GM19452 (cell line): ENCODE measurements at regions not wholly inside any gene's neighbourhood (a gene's known extent, or its start where the extent isn't known, plus 50 kb on each side); places are given as distances from the start of the nearest gene placed in this dataset.
"Not testable (repeated sequence)": the region's sequence is repeated elsewhere in the genome, so short reads cannot be mapped to it uniquely, and the experiment has no call there.

Source experiments
- ATAC-seq: cut with Tn5 transposase; IDR thresholded peaks from one replicate; pipeline ENCODE4 v1.9.1; 2021; ENCODE audit not compliant: unreplicated experiment

DNA sequence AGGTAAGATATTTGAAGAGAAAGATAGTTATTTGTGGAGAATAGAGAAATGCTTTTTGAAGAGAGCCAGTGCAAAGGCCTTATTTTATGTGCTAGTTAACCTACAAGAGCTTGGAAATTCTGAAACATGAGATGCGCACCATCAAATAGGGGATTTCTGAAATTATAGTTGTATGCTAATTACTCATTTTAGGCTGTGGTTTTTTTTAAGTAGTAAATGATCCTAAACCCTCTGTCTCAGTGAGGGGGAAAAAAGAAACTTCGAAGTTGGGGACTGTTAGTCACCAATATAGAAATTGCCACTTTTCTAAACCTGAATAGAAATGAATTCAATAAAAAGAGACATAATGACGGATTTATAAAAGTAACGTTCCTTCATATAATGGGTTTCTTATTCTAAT, 119.3 kb upstream of the MDFIC start:
- no peak for ATAC-seq

DNA sequence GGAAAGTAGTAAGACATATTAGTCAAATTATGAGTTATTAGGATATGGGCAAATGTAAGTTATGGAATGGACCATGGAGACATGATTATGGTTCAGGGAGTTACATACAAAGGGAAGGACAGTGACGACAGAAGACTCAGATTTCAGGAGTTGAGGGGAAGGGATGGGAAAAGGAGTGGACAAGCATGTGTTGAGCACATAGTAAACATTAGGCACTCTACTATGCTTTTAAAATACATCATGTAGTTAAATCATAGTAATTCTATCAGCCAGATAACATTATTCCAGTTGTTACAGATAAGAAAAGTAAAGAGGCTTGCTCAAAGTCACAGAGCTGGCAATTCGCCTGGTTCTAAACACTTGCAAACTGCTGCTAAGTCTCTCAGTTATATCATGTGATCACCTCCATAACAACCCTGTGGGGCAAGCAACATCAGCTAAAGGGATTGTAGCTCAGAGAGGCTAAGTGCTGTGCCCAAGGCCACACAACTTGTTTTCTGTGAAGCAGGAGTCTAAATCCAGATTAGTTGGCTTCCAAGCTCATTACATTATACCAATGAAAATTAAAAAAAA, 115.2 kb upstream of the MDFIC start:
- no peak for ATAC-seq

GRCh38 chr7:114812570-114812969, 109.3 kb upstream of the MDFIC start:
- ATAC-seq = no peak

DNA sequence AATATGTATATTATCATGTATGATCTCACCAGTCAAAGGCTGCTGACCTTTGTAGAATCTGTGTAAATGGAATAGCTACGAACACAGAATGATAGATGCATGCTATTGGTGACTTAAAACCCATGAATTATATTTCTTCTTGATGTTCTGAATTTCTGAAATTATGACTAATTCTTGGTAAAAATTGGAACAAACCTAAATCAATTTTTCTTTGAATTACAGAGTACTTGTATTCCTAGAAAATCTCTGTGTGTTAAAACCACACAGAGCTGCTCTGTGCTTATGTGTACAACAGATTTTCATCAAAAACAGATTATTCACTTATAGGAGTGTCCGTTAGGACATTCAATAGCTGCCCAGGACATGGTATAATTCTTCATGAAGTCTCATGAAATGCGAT, 108.3 kb upstream of the MDFIC start:
- no peak for ATAC-seq

- not testable (repeated sequence) for ATAC-seq
These were observed 104.9 kb upstream of the MDFIC start for GRCh38 chr7:114817036-114817435.

DNA sequence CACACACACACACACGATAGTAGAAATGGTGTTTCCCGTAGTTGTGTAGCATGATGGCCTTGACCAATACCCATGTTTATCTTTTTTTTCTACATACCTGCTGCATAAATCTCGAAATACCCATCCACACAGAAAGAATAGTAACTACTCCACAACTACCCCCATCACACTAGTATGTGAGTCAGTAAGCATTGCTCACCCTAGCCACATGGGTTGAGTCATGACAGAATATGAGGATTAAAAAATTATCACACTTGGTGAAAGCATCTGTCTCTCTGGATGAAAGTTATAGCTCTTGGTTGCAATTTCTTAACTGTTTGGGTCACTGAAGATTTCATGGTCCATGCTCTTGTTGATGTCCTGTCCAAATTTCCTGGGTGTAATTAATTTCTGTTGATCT, 103.4 kb upstream of the MDFIC start:
- no peak for ATAC-seq

DNA sequence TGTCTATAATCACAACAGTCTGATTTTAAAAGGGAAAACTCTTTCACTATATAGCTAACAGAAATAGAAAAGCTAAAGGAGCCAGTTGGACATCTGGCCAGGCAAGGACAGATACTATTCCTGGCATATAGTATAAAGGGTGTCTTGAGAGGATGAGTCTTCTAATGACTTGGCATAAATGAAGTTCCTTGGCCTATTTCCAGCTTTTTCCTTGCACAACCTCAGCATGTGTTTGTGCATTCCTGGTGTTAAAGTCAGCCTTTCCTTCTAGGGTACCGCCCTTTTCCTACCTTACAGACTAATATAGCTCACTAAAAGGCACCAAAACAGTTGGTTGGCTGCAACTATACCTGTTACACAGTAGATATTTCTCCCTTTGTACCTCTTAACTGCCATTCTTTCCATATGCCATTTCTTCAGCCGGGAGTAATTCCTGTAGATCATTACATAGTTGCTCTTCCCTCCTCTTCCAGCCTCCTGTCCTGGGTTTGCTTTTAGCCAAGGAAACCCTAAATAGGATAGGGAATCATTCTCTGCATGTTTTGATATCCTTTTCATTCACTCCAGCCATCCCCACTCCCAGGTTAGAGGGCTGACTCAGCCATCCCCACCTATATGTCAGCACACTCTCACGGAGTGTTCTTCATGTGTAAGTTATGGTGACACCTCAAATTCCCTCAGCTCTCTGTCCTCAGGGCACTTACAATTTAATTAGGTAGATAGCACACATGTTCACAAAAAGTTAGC, 102.1 kb upstream of the MDFIC start:
- no peak for ATAC-seq

DNA sequence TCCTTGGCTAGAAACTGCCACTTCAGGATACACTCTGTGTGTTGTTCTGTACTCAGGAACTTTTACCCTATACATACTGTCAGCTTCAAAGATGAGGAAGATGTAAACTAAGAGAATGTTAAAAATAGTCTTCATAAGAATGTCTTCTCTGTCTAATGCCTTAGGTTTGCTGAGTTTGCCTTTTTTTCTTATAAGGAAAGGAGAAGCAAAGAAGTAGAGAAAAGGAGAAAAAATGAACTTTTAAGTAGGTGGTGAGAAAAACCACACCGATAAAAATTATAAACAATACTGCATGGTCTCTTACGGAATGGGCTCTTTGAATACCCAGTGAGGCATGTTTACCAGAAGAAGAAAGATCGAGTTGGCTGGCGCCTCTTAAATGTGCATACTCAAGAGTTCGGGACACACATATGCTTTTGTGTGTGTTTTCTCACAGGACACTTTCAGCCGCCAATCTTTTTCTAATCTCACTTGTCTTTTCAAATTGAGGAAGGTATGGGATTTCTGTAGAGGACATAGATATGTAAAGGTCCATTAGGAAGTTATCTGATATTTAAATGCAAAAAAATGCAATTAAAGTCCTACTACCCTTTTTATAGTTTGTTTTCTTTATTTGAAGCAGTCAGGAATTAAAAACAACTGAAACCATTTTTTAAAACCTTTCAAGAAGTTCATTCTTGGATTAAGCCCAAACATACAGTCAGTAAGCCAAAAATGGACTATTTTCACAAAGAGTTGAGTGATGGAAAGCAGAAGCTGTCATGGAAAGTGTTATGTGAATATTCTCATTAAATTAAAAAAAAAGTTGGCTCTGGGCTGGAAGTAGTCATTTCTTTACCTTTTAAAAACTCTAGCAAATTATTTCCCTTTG, 100.6 kb upstream of the MDFIC start:
- no peak for ATAC-seq

- no peak for ATAC-seq
These were observed 99.8 kb upstream of the MDFIC start for GRCh38 chr7:114822131-114822530.

- ATAC-seq = no peak
These were observed 99.0 kb upstream of the MDFIC start for GRCh38 chr7:114822844-114823243.

- ATAC-seq = no peak
These were observed 98.6 kb upstream of the MDFIC start for GRCh38 chr7:114823290-114823689.

GRCh38 chr7:114825423-114825951, 96.4 kb upstream of the MDFIC start:
- ATAC-seq = no peak

DNA sequence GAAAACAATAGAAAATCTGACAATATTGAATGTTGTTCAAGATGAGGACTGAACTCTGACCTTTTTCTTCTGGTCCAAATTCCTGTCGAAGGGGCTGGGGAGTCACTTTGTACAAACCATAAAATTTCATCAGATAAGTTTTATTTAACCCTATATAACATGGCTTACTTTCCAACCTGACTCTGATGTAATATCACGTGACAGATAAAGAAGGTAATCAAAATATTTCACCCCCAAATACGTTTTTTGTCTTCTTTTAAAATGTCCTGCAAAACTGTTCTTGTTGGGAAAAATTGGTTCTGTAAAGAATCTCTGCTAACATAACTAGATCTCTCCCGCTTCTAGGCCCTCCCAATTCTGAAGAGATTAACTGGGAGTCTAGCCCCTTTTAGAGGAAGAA, 90.9 kb upstream of the MDFIC start:
- no peak for ATAC-seq

DNA sequence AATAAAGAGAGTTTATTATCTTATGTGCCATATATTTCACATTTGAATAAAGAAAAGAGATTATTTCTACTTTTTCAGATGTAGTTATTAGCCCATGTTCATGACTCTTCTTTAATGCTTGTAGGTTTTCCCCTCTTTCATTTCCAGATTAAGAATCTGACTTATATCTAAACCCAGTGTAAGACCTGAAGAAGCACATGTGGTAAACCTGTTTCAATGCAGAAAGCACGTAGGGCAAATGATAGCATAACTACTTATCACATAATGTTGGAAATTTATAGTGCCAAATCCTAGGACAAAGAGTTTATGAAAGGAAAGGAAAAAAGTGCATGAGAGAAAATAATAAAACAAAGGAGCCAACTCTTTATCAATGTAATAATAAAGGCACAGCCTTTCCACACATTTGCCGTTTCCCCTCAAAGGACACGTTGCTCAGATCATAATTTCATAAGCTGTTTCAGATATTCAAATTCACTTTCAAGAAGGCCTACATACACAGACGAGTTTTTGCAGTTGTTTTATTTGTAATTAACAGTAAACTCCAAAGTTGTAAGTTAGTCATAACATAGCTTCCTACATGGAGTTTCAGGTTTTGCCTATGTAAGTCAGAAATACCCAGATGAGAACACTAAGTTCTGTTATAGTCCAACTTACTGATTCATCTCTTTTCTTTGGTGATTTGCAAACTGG, 88.8 kb upstream of the MDFIC start:
- ATAC-seq = peak; percentile 94

- no peak for ATAC-seq
These were observed 86.6 kb upstream of the MDFIC start for GRCh38 chr7:114835303-114835702.

- no peak for ATAC-seq
These were observed 86.0 kb upstream of the MDFIC start for GRCh38 chr7:114835861-114836260.

- ATAC-seq = no peak
These were observed 79.3 kb upstream of the MDFIC start for GRCh38 chr7:114842551-114843065.

GRCh38 chr7:114843102-114843501, 78.8 kb upstream of the MDFIC start:
- no peak for ATAC-seq

DNA sequence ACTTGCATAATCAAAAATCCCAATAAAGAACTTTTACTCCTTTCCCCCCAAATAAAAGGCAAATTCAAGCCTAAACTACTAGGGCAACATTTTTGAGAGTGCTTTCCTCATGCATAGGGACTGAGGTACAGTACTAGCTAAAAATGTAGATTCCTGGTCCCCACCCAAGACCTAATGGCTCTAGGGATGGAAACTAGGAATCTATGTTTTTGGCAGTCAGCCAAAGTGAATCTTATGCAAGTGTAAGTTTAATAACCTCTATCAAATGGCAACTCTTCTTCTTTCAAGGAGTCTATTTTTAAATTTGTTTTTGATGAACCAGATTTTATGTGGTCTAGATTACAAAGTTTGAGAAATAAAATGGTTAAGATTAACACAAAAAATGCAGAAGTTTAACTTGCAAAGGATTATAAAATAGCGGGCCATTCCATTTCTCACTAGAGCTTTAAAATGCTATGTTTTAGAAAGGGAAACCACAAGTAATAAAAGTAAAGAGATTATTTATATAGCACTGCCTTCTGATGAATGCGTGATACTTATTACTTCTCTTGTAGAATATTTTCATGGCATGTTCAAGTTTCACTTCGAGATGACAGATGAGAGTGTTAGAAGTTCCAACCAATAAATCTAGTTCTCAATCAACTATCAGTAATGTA, 70.4 kb upstream of the MDFIC start:
- no peak for ATAC-seq

GRCh38 chr7:114852293-114852692, 69.6 kb upstream of the MDFIC start:
- ATAC-seq = no peak
